HepG2 (cell line): ENCODE measurements at regions not wholly inside any gene's neighbourhood (a gene's known extent, or its start where the extent isn't known, plus 50 kb on each side); places are given as distances from the start of the nearest gene placed in this dataset.

Experiments
- AGO2 ChIP-seq: fragments of 200-400 bp; formaldehyde crosslinking; optimal IDR thresholded peaks from 2 replicates; pipeline ENCODE3; 2017; ENCODE audit warnings: mild to moderate bottlenecking, low read depth, low read length, moderate library complexity
- CREB1 ChIP-seq, 2 experiments: fragments of 450-650 bp in 1 of 2; IDR thresholded peaks; 2 replicates each; pipeline ENCODE4 v1.6.1; 2016 to 2017; ENCODE audit warnings: control low read depth in 1 of 2, mild to moderate bottlenecking in 1 of 2, missing compliant biosample characterization in 1 of 2, missing genetic modification characterization in 1 of 2
- HMGA1 ChIP-seq: sonication (generic); formaldehyde crosslinking; conservative IDR thresholded peaks from 2 replicates; pipeline ENCODE4 v1.4.0; 2020; ENCODE audit warnings: missing genetic modification reagents
- POLR2G ChIP-seq: fragments of 200-400 bp; formaldehyde crosslinking; IDR thresholded peaks from 2 replicates; pipeline ENCODE4 v1.6.1; 2018; ENCODE audit warnings: mild to moderate bottlenecking, low read depth, low read length, moderate library complexity
- SALL1 ChIP-seq: sonication (generic); formaldehyde crosslinking; IDR thresholded peaks from 2 replicates; pipeline ENCODE4 v1.8.0; 2022; ENCODE audit warnings: mild to moderate bottlenecking, missing genetic modification reagents
- SRSF9 ChIP-seq: fragments of 200-400 bp; formaldehyde crosslinking; IDR thresholded peaks from 2 replicates; pipeline ENCODE4 v1.6.1; 2018; ENCODE audit warnings: borderline replicate concordance, mild to moderate bottlenecking, low read depth, low read length; ENCODE audit not compliant: insufficient read depth, poor library complexity, severe bottlenecking
- ZHX2 ChIP-seq, 2 experiments: sonication (generic) in 1 of 2; formaldehyde crosslinking in 1 of 2; IDR thresholded peaks; 2 replicates each; pipeline versions ENCODE4 v1.6.1 to v1.9.0; 2014 to 2022; ENCODE audit warnings: antibody characterized with exemption in 1 of 2, borderline replicate concordance in 1 of 2, inconsistent platforms in 1 of 2, low read depth in 1 of 2, missing genetic modification reagents in 1 of 2
- ZNF451 ChIP-seq: sonication (generic); formaldehyde crosslinking; IDR thresholded peaks from 2 replicates; pipeline ENCODE4 v1.5.0; 2020; ENCODE audit warnings: mild to moderate bottlenecking, missing genetic modification reagents
- ZNF768 ChIP-seq: sonication (generic); formaldehyde crosslinking; IDR thresholded peaks from 2 replicates; pipeline ENCODE4 v1.4.0; 2020; ENCODE audit warnings: missing genetic modification reagents
- TF ChIP-seq, protein P1 (sequence below): sonication (generic); formaldehyde crosslinking; IDR thresholded peaks from 2 replicates; pipeline ENCODE4 v1.4.0; 2020; ENCODE audit warnings: mild to moderate bottlenecking, missing genetic modification reagents
- TF ChIP-seq, protein P2 (sequence below): sonication (generic); formaldehyde crosslinking; IDR thresholded peaks from 2 replicates; pipeline ENCODE4 v1.5.1; 2020; ENCODE audit warnings: missing genetic modification reagents, mild to moderate bottlenecking, borderline replicate concordance

- TF ChIP-seq ZHX2 (IDR thresholded peaks at IDR 0.05; ENCODE audit: low read depth) (no peak), ZHX2 (CRISPR knock-in tag; IDR thresholded peaks at IDR 0.05; ENCODE audit: borderline replicate concordance) (no peak), CREB1 (IDR thresholded peaks at IDR 0.05) (no peak), CREB1 (CRISPR knock-in tag; IDR thresholded peaks at IDR 0.05) (no peak), AGO2 (no peak), POLR2G (no peak), ZNF451 (no peak), HMGA1 (CRISPR knock-in tag) (no peak), SALL1 (CRISPR knock-in tag) (no peak), ZNF768 (CRISPR knock-in tag) (no peak), SRSF9 (no peak)
- TF ChIP-seq, protein P1, sequence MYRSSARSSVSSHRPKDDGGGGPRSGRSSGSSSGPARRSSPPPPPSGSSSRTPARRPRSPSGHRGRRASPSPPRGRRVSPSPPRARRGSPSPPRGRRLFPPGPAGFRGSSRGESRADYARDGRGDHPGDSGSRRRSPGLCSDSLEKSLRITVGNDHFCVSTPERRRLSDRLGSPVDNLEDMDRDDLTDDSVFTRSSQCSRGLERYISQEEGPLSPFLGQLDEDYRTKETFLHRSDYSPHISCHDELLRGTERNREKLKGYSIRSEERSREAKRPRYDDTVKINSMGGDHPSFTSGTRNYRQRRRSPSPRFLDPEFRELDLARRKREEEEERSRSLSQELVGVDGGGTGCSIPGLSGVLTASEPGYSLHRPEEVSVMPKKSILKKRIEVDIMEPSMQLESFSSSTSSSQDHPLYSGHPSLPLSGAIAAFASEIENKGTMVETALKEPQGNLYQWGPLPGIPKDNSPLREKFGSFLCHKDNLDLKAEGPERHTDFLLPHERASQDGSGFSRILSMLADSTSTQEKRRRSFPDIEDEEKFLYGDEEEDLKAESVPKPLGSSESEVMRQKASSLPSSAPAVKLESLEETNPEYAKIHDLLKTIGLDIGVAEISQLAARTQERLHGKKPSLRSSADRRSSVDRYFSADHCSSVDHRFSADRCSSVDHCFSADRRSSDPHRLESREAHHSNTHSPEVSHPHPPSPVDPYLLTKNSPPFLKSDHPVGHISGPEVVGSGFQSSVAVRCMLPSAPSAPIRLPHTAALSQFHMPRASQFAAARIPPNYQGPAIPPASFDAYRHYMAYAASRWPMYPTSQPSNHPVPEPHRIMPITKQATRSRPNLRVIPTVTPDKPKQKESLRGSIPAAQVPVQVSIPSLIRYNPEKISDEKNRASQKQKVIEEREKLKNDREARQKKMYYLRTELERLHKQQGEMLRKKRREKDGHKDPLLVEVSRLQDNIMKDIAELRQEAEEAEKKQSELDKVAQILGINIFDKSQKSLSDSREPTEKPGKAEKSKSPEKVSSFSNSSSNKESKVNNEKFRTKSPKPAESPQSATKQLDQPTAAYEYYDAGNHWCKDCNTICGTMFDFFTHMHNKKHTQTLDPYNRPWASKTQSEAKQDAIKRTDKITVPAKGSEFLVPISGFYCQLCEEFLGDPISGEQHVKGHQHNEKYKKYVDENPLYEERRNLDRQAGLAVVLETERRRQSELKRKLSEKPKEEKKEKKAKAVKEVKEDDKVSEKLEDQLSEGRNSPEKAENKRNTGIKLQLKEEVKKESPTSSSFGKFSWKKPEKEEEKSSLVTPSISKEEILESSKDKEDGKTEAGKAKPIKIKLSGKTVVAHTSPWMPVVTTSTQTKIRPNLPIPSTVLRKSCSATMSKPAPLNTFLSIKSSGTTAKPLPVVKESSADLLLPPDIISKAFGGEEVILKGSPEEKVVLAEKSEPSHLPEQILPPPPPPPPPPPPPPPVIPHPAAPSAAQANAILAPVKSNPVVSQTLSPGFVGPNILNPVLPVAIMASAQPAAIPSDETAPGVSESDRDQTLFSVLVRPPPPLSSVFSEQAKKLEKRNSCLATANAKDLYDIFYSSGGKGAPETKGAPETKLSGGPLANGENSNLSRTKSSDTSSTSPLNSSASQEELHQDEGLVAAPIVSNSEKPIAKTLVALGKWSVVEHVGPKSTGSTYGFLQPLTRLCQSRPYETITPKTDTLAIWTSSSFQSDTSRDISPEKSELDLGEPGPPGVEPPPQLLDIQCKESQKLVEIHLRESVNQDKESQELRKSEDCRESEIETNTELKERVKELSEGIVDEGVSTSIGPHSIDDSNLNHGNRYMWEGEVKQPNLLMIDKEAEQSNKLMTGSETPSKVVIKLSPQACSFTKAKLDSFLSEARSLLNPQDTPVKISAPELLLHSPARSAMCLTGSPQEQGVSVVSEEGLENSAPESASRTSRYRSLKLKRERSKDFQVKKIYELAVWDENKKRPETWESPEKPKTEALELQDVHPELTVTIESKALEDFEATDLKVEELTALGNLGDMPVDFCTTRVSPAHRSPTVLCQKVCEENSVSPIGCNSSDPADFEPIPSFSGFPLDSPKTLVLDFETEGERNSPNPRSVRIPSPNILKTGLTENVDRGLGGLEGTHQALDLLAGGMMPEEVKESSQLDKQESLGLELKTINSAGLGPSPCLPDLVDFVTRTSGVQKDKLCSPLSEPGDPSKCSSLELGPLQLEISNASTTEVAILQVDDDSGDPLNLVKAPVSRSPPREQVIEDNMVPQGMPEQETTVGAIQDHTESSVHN (CRISPR knock-in tag), result no peak
- TF ChIP-seq, protein P2, sequence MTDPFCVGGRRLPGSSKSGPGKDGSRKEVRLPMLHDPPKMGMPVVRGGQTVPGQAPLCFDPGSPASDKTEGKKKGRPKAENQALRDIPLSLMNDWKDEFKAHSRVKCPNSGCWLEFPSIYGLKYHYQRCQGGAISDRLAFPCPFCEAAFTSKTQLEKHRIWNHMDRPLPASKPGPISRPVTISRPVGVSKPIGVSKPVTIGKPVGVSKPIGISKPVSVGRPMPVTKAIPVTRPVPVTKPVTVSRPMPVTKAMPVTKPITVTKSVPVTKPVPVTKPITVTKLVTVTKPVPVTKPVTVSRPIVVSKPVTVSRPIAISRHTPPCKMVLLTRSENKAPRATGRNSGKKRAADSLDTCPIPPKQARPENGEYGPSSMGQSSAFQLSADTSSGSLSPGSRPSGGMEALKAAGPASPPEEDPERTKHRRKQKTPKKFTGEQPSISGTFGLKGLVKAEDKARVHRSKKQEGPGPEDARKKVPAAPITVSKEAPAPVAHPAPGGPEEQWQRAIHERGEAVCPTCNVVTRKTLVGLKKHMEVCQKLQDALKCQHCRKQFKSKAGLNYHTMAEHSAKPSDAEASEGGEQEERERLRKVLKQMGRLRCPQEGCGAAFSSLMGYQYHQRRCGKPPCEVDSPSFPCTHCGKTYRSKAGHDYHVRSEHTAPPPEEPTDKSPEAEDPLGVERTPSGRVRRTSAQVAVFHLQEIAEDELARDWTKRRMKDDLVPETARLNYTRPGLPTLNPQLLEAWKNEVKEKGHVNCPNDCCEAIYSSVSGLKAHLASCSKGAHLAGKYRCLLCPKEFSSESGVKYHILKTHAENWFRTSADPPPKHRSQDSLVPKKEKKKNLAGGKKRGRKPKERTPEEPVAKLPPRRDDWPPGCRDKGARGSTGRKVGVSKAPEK, result no peak
Observed at GRCh38 chr4:107147873-107148272, 111.8 kb upstream of the DKK2 start (continued).
